SIG-M5 (cell line): ENCODE measurements at regions not wholly inside any gene's neighbourhood (a gene's known extent, or its start where the extent isn't known, plus 50 kb on each side); places are given as distances from the start of the nearest gene placed in this dataset.

ENCODE experiments used
- DNase-seq: peaks from one replicate; lab custom pipeline; 2025; lab: John Stamatoyannopoulos, UW

- DNase-seq, result no peak
These were observed 671.4 kb downstream of the ZNF674 start for GRCh38 chrX:45873781-45874180.

- DNase-seq, result no peak
These were observed 671.8 kb upstream of the DIPK2B start for GRCh38 chrX:45872480-45872879.

- DNase-seq, result no peak
These were observed 667.7 kb upstream of the DIPK2B start for GRCh38 chrX:45868425-45868824.

GRCh38 chrX:45862801-45863200 lies 662.1 kb upstream of the DIPK2B start:
- DNase-seq, result no peak

GRCh38 chrX:45860450-45860849 lies 659.8 kb upstream of the DIPK2B start:
- DNase-seq, result no peak

- DNase-seq, result no peak
These were observed 658.7 kb upstream of the DIPK2B start for GRCh38 chrX:45859407-45859806.

- DNase-seq, result no peak
These were observed 652.2 kb upstream of the DIPK2B start for GRCh38 chrX:45852884-45853283.

GRCh38 chrX:45851434-45851991 lies 650.8 kb upstream of the DIPK2B start:
- DNase-seq, result no peak

- DNase-seq, result no peak
These were observed 650.2 kb upstream of the DIPK2B start for GRCh38 chrX:45850775-45851433.

GRCh38 chrX:45850197-45850774 lies 649.6 kb upstream of the DIPK2B start:
- no peak for DNase-seq

- DNase-seq, result no peak
These were observed 648.7 kb upstream of the DIPK2B start for GRCh38 chrX:45849261-45849862.

GRCh38 chrX:45847961-45848360 lies 647.3 kb upstream of the DIPK2B start:
- DNase-seq, result no peak

- DNase-seq, result no peak
These were observed 645.7 kb upstream of the DIPK2B start for GRCh38 chrX:45846328-45846727.

- DNase-seq, result no peak
These were observed 644.5 kb upstream of the DIPK2B start for GRCh38 chrX:45845142-45845541.

GRCh38 chrX:45843518-45843917 lies 642.8 kb upstream of the DIPK2B start:
- DNase-seq, result no peak

- DNase-seq, result no peak
These were observed 642.2 kb upstream of the DIPK2B start for GRCh38 chrX:45842926-45843315.

GRCh38 chrX:45842207-45842925 lies 641.7 kb upstream of the DIPK2B start:
- DNase-seq, result no peak

GRCh38 chrX:45840411-45840950 lies 639.8 kb upstream of the DIPK2B start:
- no peak for DNase-seq

GRCh38 chrX:45830343-45830742 lies 629.7 kb upstream of the DIPK2B start:
- DNase-seq, result no peak

GRCh38 chrX:45824471-45824870 lies 623.8 kb upstream of the DIPK2B start:
- DNase-seq, result no peak

- DNase-seq, result no peak
These were observed 622.9 kb upstream of the DIPK2B start for GRCh38 chrX:45823536-45823935.

GRCh38 chrX:45822124-45822523 lies 621.4 kb upstream of the DIPK2B start:
- no peak for DNase-seq
